Calu3 (cell line): ENCODE measurements at regions not wholly inside any gene's neighbourhood (a gene's known extent, or its start where the extent isn't known, plus 50 kb on each side); places are given as distances from the start of the nearest gene placed in this dataset.

Experiments used
- BruUV-seq: library from RNA; stranded (reverse); fragments of 400-500 nt; replicated peaks from 2 replicates; lab custom pipeline; 2021; lab: Mats Ljungman, UMichigan
- CTCF ChIA-PET: fragments of 300-600 bp; sonication (Branson Sonifier 250); formaldehyde crosslinking; loops from one replicate; lab custom pipeline; 2022; ENCODE audit warnings: antibody characterized with exemption; lab: Charles Lee
- DNase-seq: peaks from one replicate; pipeline ENCODE4 v3.0.0; 2022
- H3K27ac Mint-ChIP-seq: one replicate; pipeline ENCODE4 v1.8.0; 2022; ENCODE audit warnings: mixed read lengths; ENCODE audit not compliant: unreplicated experiment
- H3K27me3 Mint-ChIP-seq: one replicate; pipeline ENCODE4 v1.8.0; 2022; ENCODE audit warnings: mixed read lengths; ENCODE audit not compliant: unreplicated experiment
- H3K36me3 Mint-ChIP-seq: one replicate; pipeline ENCODE4 v1.8.0; 2022; ENCODE audit warnings: mild to moderate bottlenecking, moderate library complexity, mixed read lengths; ENCODE audit not compliant: insufficient read depth, unreplicated experiment
- H3K4me1 Mint-ChIP-seq: one replicate; pipeline ENCODE4 v1.8.0; 2022; ENCODE audit warnings: mild to moderate bottlenecking, low read depth, mixed read lengths; ENCODE audit not compliant: unreplicated experiment
- H3K4me3 Mint-ChIP-seq: one replicate; pipeline ENCODE4 v1.8.0; 2022; ENCODE audit warnings: mild to moderate bottlenecking, low read depth, moderate library complexity, mixed read lengths; ENCODE audit not compliant: unreplicated experiment
- H3K9me3 Mint-ChIP-seq: one replicate; pipeline ENCODE4 v1.8.0; 2022; ENCODE audit warnings: low read depth, mixed read lengths; ENCODE audit not compliant: unreplicated experiment
- intact Hi-C: fragments of 100-400 bp; cut with micrococcal nuclease; formaldehyde crosslinking; loops from one replicate; pipeline ENCODE4 v1.10.0; 2022; ENCODE audit not compliant: unreplicated experiment
- TF ChIP-seq, protein P1 (sequence below): fragments of 200-600 bp; IDR thresholded peaks from one replicate; pipeline ENCODE4 v1.8.0; 2022; ENCODE audit warnings: antibody characterized with exemption; ENCODE audit not compliant: unreplicated experiment

DNA sequence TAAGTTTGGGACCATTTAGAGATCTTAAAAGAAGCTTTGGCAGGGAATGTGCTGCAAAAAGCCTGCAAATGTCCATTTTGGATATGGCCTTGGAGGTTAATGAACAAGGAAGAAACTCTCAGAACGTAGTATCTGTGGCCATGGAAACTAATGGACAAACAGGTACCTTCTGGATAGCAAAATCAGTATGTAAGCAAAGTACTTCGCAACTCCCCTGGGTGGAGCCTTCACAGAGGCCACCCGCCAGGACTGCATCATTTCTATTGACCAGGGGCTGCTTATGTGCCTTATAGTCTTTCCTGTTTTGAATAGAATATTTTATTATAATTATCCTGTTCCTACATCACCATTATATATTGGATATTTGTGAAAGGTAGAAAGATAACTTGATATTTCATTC, 510.8 kb upstream of the SYNCRIP start:
- no peaks in the 10 kb centered on the region for H3K9me3 Mint-ChIP-seq
- H3K27ac Mint-ChIP-seq = no peak overlapping the region
- no peaks in the 10 kb centered on the region for H3K4me1 Mint-ChIP-seq
- no peak overlapping the region for H3K4me3 Mint-ChIP-seq
- intact Hi-C loops = no loop called here
- DNase-seq = no peak
- H3K27me3 Mint-ChIP-seq = no peaks in the 10 kb centered on the region
- no TSS peak for BruUV-seq
- CTCF ChIA-PET = no interaction called here
- TF ChIP-seq, protein P1, sequence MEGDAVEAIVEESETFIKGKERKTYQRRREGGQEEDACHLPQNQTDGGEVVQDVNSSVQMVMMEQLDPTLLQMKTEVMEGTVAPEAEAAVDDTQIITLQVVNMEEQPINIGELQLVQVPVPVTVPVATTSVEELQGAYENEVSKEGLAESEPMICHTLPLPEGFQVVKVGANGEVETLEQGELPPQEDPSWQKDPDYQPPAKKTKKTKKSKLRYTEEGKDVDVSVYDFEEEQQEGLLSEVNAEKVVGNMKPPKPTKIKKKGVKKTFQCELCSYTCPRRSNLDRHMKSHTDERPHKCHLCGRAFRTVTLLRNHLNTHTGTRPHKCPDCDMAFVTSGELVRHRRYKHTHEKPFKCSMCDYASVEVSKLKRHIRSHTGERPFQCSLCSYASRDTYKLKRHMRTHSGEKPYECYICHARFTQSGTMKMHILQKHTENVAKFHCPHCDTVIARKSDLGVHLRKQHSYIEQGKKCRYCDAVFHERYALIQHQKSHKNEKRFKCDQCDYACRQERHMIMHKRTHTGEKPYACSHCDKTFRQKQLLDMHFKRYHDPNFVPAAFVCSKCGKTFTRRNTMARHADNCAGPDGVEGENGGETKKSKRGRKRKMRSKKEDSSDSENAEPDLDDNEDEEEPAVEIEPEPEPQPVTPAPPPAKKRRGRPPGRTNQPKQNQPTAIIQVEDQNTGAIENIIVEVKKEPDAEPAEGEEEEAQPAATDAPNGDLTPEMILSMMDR = no peak
- H3K36me3 Mint-ChIP-seq = no peaks in the 10 kb centered on the region

DNA sequence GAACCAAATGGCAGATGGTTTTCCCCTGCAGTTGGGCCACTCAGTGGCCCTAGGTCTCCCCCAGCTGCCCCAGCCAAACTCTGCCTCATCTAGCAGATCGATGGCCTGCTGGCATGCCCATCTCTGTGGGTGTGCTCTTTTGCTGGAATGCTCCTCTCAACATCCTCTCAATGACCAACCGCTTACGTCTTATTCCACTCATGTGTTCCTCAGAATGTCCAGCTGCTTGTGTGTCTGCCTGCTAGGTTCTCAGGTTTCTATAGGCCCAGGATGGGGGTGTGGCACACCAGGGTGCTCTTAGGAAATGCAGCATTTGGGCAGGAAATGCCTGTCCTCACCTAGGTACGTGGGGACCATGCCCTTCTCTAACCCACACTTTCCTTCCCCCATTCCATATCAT, 509.9 kb upstream of the SYNCRIP start:
- no TSS peak for BruUV-seq
- DNase-seq = no peak
- TF ChIP-seq, protein P1 = no peak
- intact Hi-C loops = no loop called here
- Mint-ChIP-seq H3K4me3 (no peak overlapping the region), H3K4me1 (no peaks in the 10 kb centered on the region), H3K36me3 (no peaks in the 10 kb centered on the region), H3K27me3 (no peaks in the 10 kb centered on the region), H3K9me3 (no peaks in the 10 kb centered on the region), H3K27ac (no peak overlapping the region)
- CTCF ChIA-PET = no interaction called here

DNA sequence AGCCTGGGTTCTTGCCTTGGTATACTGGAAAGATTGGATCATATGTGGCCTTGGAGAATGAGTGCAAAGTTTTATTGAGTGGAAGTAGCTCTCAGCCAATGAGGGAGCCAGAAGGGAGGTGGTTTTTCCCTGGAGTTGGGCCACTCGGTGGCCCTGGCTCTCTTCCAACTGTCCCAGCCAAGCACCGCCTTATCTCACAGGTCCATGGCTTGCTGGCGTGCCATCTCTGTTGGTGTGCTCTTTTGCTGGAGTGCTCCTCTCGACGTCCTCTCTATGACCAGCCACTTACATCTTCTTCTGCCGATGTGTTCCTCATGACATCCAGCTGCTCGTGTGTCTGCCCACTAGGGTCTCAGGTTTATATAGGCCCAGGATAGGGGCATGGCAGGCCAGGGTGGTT, 505.9 kb upstream of the SYNCRIP start:
- no peak for DNase-seq
- CTCF ChIA-PET = interaction anchor here (0.6 to 0.7 kb wide), 2 partner anchors 170 to 481 kb away, joined by 4 to 5 read pairs; no protein-coding TSS in a partner anchor
- Mint-ChIP-seq H3K4me3 (no peak overlapping the region), H3K27me3 (no peaks in the 10 kb centered on the region), H3K4me1 (no peaks in the 10 kb centered on the region), H3K36me3 (no peaks in the 10 kb centered on the region), H3K27ac (no peak overlapping the region), H3K9me3 (no peaks in the 10 kb centered on the region)
- BruUV-seq = no TSS peak
- TF ChIP-seq, protein P1 = no peak
- intact Hi-C loops = no loop called here

DNA sequence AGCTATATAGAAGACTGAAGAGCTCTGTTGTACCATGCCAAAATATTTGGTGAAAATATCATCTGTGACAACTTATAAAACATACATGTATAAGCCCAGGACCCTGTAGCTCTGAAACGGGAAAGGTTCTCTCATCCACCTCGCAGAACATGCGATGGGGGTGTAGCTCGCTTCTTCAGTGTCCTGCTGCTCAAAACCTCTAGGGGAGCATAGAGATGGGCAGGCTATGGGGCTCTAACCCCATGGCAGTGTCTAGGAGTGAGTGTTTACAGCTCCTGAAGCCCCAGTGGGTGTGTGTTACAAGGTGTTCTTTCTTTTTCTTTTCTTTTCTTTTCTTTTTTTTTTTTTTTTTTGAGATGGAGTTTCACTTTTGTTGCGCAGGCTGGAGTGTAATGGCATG, 505.2 kb upstream of the SYNCRIP start:
- no TSS peak for BruUV-seq
- CTCF ChIA-PET = interaction anchor here (0.7 kb wide), 1 partner anchor 169 kb away, joined by 5 read pairs; no protein-coding TSS in a partner anchor
- Mint-ChIP-seq H3K36me3 (no peaks in the 10 kb centered on the region), H3K27me3 (no peaks in the 10 kb centered on the region), H3K27ac (no peak overlapping the region), H3K4me1 (peaks cover 3% of the 10 kb centered on the region), H3K4me3 (no peak overlapping the region), H3K9me3 (no peaks in the 10 kb centered on the region)
- DNase-seq = no peak
- TF ChIP-seq, protein P1 = no peak
- intact Hi-C loops = no loop called here
